HG03097 (cell line): ENCODE measurements at regions not wholly inside any gene's neighbourhood (a gene's known extent, or its start where the extent isn't known, plus 50 kb on each side); places are given as distances from the start of the nearest gene placed in this dataset.

Experiments
- ATAC-seq: cut with Tn5 transposase; IDR thresholded peaks from one replicate; pipeline ENCODE4 v1.9.1; 2021; ENCODE audit not compliant: unreplicated experiment, low FRiP score

DNA sequence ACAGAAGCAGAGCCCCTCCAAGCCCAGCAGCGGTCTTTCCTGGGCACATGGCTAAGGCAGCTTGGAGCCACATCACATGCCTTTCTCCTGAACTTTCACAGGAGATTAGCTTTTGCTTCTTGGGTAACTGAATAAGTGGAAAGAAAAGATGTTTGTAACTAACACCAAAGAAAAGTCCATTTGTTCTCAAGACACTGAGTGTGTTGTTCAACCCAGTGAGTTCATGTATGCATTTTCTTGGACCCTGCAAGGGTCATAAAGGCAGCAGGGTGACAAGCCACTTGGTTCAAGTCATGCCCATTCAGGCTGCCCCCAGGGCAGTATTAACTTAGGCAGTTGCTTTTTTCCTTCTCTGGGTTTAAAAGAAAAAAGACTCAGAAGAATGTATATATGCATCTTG lies 203.4 kb downstream of the FAM76B start:
- no peak for ATAC-seq

DNA sequence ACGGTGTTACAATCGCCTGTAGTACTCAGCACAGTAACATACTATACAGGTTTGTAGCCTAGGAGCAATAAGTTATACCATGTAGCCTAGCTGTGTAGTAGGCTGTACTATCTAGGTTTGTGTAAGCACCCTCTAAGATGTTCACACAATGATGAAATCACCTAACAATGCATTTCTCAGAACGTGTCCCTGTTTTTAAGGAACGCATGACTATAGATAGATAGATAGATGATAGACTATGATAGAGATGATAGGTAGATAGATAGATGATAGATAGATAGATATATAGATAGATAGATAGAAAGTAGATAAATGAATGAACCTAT lies 203.9 kb downstream of the FAM76B start:
- no peak for ATAC-seq

DNA sequence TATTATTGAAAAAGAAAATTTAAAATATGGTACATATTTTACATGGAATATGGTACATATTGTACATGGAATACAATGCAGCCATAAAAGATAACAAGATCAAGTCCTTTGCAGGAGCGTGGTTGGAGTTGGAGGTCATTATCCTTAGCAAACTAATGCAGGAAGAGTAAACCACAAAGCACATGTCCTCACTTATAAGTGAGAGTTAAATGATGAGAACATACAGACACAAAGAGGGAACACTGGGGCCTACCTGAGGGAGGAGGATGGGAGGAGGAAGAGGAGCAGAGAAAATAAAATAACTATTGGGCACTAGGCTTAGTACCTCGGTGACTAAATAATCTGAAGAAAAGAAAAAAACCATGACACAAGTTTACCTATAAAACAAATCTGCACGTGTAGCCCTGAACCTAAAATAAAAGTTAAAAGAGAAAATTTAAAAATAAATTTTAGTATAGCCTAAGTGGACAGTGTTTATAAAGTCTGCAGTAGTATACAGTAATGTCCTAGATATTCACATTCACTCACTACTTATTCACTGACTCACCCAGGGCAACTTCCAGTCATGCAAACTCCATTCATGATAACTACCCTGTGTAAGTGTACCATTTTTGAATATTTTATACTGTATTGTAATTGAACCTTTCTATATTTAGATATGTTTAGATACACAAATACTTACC lies 204.4 kb downstream of the FAM76B start:
- ATAC-seq: no peak

DNA sequence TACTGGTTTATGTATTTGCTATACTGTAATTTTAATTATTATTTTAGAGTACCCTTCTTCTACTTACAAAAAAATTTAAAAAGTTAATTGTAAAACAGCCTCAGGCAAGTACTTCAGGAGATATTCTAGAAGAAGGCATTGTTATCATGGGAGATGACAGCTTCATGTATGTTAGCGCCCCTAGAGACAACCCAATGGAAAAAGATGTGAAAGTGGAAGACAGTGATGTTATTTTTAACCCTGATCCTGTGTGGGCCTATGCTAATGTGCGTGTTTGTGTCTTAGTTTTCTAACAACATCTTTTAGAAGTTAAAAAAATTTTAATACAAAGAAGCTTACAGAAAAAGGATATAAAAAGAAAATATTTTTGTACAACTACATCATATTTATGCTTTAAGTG lies 205.0 kb downstream of the FAM76B start:
- no peak for ATAC-seq

DNA sequence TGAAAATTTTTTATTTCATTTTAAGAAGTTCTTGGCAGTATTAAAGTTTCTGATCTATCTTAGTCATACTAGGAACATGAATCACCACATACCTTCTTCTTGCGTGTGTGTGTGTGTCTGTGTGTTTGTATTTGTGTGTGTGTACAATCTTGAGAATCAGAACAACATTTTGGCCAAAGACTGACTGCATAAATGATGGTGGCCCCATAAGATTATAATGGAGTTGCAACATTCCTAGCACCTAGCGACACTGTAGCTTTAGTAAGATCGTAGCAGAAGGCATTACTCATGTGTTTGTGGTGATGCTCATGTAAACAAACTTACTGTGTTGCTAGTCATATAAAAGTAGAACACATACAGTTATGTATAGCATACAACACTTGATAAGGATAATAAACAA lies 205.4 kb downstream of the FAM76B start:
- no peak for ATAC-seq

DNA sequence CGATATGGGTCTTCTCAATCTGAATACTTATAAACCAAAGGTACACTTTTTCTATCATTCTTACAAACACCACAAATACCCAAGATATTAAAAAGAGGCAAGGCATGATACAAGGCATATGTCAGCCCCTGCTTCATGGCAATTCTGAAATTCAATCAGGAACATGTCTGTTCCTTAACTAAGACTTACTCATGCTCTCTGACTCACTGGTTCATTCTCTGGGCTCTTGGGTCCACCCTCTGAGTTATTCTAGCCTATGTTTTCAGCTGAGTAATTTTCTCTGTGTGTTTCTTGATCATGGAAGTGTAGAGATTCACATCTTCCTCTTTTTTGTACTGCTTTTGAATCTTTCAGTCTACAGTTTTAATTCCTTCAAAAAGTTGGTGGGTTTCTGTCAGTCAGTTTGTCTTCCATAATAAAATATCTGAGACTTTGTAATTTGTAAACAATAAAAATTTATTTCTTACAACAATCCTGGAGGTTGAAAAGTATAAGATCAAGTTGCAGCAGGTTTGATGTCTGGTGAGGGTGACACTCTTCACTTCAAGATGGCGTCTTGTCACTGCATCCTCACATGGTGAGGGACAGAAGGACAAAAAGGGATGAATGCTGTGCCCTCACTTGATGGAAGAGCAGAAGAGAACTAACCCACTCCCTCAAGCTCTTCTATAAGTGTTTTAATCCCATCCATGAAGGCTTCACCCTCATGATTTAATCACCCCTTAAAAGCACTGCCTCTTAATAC lies 211.7 kb downstream of the FAM76B start:
- ATAC-seq: no peak

DNA sequence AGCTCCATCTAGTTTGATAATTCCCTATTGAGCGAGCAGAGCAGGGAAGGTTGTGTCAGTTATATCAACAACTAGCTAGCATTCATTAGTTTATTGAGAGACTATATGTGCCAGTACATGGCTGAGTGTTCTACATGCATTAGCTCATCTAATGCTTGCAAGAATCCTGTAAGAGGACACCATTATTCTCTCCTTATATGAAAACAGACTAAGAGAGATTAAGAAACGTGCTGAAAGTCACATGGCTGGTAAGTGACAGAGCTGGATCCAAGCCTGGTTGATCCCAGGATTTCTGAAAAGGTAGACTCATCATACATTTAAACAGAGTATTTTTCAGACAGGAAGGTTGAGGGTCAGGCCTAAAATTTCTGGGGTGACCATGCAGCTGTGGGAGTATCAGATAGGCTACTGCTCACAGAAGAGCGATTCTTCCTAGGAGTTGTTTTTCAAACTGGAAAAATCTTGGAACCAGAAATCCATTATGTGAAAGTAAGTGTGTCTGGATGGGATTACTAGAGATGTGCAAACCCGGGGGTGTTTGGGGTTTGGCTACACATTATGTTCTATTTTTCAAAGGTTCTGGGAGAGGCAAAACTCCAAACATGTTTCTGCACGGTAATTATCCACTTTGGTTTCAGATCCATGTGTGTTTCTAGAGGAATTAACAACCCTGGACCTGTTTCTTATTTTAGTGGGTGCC lies 213.3 kb downstream of the FAM76B start:
- no peak for ATAC-seq

DNA sequence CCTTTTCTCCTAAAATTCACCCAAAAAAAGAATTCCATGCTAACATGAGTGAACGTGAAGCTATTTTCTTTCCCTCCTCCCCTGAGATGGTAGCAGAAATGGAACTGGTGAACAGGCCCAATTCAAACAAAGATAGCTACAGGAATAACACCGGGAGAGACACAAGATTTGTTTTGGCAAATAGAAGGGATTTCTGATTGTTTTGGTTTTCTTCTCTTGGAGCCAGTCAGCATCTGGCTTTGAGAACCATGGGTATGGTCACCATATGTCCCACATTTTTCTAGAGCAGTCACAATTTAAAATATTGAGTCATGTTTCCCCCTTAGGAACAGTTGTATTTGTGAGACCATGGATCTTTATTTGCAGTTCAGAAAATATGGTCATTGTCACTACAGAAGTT lies 214.1 kb downstream of the FAM76B start:
- no peak for ATAC-seq

DNA sequence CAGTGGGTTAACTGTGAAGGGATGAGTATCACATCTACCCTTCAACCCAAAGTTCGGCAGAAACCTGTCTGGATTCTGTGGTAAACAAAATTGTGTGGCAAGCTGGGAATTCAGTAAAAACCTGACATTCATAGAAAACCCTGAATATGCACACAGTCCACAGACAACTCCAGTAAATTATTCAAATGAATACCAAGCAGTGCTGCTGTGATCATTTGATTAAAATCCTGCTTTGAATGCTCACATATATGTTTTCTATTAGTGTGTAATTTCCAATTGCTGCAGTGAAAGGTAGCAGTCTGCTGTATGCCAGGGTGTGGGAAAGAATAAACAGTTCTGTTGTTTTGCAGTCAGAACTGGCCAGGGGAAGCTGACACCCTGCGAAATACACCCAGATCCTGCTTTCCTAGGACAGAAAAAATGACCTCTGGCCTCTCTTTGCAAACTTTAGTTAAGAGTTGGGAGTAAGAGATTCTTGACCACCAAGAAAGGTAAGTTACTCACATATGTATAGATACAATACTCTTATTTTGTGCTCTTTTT lies 217.8 kb downstream of the FAM76B start:
- no peak for ATAC-seq

DNA sequence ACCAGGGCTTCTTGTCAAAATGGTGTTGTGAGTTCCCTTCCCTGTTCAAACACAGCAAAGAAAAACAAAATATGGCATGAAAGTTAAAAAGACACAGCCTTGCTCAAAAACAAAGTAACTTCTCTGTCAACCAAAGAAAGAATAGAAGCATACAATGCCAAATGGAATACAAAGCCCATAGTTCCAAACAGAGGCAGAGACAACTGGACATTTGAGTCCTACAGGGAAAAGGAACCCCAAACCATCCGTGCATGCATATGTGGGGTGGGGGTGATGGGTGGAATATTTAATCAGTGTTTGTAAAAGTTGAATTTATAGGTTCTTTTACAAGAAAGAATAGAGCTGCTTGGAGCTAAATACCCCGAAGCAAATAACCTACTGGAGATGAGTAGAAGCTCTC lies 218.7 kb downstream of the FAM76B start:
- ATAC-seq: no peak

DNA sequence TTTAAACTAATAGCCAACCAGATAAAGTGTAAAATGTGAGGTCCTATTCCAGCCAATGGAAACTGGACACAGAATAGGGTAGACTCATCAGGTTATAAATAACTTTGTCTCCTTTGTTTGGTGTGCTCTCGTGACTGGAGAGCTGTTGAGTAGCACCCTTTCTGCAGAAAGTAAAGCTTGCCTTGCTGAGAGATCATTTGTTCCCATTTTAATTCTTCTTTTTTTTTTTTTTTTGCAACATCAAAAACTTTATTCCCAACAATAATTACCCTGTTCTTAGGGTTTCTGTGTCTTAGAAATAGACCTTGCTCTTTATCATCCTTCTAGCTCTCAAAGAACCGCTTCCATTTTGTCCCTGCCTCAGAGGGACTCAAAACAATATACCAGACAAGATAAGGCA lies 220.4 kb downstream of the FAM76B start:
- no peak for ATAC-seq

DNA sequence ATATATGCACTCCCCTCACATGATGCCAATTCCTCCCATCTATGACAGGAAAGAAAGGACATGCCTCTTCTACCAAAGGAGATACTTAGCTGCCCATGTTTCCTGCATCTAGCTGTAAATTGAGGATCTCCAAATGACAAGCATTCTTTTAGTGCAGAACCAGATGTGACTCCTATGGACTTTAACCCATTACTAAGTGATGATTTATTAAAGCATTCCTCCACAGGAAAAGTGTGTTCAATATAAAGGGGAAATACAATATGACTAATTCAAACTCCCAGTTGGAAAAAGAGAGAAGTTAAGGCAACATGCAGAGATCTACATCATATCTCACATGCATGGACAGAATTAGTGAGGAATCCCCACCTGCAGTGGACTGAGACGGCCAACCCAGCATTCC lies 221.3 kb downstream of the FAM76B start:
- no peak for ATAC-seq

DNA sequence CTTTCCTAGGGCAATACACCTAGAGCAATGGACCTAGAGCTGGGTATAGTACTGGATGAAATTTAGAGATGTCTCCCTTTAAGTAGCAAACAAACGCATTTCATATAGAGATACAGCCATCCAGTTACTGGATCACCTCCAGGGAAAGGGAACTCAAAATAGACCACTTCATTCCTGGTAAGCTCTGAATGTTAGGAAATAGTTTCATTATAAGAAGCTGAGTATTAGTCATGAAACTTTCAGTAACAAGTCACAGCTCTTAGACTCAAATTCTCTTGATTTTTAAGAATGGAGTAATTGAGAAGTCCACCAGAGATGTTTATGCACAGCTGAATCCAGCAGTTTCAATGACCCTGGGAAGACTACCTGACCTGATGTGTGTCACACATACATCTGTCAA lies 221.9 kb downstream of the FAM76B start:
- ATAC-seq: no peak

DNA sequence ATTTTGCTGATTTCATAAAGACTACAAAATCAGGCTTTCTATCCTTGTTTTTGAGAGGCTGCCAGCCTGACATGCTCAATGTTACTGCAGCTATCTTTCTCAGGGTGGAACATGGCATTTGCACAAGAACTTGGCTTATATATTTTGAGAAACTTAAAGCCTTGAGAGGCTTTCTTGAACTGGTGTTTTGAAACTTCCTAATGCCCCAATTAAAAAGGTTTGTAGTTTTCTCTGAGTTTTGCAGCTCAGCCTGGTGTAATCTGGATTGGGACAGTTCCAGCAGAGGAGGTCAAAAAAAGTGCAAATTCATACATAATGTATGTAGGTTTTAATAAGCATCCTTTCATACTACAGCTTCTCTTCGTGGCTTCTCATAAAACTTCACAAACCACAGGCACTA lies 223.4 kb downstream of the FAM76B start:
- no peak for ATAC-seq

DNA sequence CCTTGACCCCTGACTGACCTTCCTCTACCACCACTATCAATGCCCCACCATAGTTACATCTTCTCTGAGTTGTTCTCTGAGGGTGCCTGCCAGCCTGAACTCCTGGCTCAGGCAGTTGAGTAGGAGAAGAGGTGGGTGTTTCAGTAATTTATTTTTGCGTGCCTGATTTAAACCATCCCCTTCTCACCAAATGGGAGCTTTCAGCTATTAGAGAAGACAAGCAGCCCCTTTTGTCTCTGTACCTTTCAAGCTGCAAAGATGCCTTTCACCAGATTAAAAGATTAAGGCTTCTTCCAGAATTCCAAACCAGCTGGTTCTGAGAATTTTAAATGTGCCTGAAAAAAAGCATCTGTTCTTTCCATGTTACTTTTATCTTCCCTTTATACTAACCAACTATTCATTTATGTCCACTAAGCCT lies 223.8 kb downstream of the FAM76B start:
- no peak for ATAC-seq

DNA sequence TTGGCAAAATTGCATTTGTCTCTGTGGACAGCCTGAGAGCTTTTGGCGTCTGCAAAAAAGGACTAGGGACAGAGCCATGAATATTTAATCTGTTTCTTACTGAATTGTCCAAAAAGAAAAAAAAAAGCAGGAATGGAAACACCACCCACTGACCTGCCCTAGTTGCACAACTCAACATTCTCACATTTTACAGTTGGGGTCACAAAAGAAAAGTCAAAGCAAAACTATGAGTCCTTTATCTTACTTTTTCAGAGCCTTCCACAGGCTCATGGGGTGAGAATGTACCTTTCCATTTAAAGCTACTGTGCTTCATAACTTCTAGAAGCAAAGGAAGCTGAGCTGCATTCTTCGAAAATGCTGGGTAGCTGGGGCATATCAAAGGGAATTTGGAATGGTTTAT lies 225.7 kb downstream of the FAM76B start:
- no peak for ATAC-seq

DNA sequence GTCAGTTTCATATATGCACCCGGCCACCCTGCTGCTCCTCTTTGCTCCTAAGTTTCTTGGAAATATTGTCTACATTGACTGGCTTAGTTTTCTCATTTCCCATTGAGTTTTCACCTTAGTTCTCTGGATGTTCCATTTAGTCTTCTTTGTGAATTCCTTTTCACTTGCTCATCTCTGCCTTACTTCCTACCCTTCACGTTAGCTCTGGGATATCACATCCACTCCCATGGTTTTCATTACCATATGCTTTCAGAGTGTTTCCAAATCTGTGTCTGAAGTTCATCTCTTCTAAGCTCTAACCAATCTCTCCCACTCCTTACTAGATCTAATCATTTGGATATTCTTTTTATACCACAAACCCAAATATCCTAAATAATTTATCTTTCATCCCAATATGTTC lies 226.4 kb downstream of the FAM76B start:
- no peak for ATAC-seq

DNA sequence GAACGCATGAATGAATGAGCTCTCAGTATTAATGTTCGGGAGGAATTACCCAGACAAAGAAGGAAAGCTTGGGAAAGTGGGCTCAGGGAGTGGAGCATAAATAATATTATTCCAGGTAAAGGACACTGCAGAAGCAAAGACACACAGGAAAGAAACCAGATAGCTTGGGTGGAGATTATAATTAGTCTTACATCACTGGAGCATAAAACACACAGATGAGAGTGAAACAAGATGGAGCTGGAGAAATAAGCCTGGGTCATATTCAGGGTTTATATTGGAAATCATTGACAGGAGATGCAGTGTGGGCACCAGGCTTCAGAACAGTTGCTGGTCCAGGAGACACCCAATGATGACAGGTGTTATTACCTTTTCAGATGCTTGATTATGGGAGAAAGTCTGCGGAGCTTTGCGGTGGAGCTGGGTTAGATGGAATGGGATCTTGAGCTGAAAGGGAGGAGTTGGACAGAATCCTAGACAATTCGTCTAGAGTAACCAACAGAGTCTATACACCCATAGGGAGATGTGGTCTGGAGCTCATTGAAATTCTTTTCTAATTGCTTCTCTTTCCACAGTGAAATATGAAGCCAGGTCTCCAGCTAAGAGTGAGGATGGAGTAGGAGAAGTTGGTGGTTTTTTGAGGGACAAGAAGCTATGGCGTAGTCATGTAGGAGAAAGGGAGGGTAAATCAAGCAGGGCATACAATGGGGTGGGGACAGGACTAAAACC lies 227.2 kb downstream of the FAM76B start:
- ATAC-seq: no peak

DNA sequence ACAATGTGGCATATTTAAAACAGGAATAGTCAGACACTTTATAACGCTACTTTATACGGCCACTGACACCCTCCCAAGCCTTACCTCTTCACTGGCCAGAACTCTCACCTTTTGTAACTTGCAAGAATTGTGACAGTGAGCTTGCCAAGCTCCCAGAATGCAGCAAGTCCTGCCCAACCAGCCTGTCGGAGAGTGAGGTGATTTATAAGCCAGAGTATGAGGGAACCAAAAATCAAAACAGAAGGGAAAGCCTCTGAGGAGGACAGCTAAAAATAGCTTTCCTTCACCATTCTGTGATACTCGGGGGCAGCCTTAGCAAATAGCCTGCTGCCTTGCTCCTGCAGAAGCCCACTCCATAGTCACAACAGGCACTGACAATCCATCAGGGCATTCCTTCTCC lies 229.7 kb downstream of the FAM76B start:
- ATAC-seq: no peak

DNA sequence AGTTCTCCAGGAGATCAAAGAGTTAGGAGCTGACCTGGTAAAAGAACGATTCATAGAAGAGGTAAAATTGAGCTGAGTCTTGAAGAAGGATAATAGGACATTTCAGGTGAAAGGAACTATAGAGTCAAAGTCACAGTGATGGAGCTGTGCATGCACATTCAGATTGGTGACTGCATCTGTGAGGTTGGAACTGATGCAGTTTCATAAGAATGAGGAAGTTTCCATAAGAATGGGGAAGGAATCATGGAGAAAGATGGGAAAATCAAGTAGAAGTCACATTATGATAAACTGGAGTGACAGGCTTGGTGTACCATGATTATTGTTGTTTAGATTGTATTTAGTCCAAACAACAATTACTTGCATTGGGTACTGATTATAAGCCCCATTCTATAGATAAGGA lies 232.2 kb downstream of the FAM76B start:
- no peak for ATAC-seq
